Astrocyte (in vitro differentiated cells and primary cell): ENCODE measurements at regions not wholly inside any gene's neighbourhood (a gene's known extent, or its start where the extent isn't known, plus 50 kb on each side); places are given as distances from the start of the nearest gene placed in this dataset.
A peak's percentile ranks its signal among the peaks of the same experiment; 100 is the strongest.
"Not testable (repeated sequence)": the region's sequence is repeated elsewhere in the genome, so short reads cannot be mapped to it uniquely, and the experiment has no call there.

Source experiments
- DNase-seq: peaks from one replicate; pipeline ENCODE4 v3.0.0-alpha.2; 2010; ENCODE audit warnings: low read depth
- FAIRE-seq: peaks from 2 replicates; lab custom pipeline; 2011; peaks lifted over from hg19 to GRCh38; lab: Jason Lieb, UNC
- H2AFZ ChIP-seq: 2 replicates; pipeline ENCODE4 v1.6.0; 2012; ENCODE audit warnings: low read depth, low read length, inconsistent platforms
- H3K27ac ChIP-seq: 2 replicates; pipeline ENCODE4 v1.5.1; 2011; ENCODE audit warnings: low read depth, low read length, inconsistent platforms
- H3K27me3 ChIP-seq: 2 replicates; pipeline ENCODE4 v1.6.0; 2011; ENCODE audit warnings: low read length, inconsistent platforms; ENCODE audit not compliant: insufficient read depth
- H3K36me3 ChIP-seq: 2 replicates; pipeline ENCODE4 v1.5.1; 2011; ENCODE audit warnings: low read length, inconsistent platforms; ENCODE audit not compliant: insufficient read depth
- H3K4me1 ChIP-seq: 2 replicates; pipeline ENCODE4 v1.5.1; 2011; ENCODE audit warnings: low read length, inconsistent platforms; ENCODE audit not compliant: insufficient read depth
- H3K4me2 ChIP-seq: 2 replicates; pipeline ENCODE4 v1.6.0; 2012; ENCODE audit warnings: low read length, inconsistent platforms
- H3K4me3 ChIP-seq: 2 replicates; pipeline ENCODE4 v1.5.1; 2011; ENCODE audit warnings: low read depth, mild to moderate bottlenecking, low read length, inconsistent platforms; ENCODE audit not compliant: insufficient read depth
- H3K79me2 ChIP-seq: 2 replicates; pipeline ENCODE4 v1.6.0; 2012; ENCODE audit warnings: mild to moderate bottlenecking, low read length, inconsistent platforms; ENCODE audit not compliant: insufficient read depth
- H3K9ac ChIP-seq: 2 replicates; pipeline ENCODE4 v1.6.0; 2012; ENCODE audit warnings: mild to moderate bottlenecking, low read length, inconsistent platforms
- H3K9me3 ChIP-seq: 2 replicates; pipeline ENCODE4 v1.5.1; 2012; ENCODE audit warnings: low read depth, mild to moderate bottlenecking, low read length, inconsistent platforms; ENCODE audit not compliant: insufficient read depth
- H4K20me1 ChIP-seq: 2 replicates; pipeline ENCODE4 v1.6.0; 2012; ENCODE audit warnings: low read length, inconsistent platforms; ENCODE audit not compliant: insufficient read depth
- H3K27ac Mint-ChIP-seq: one replicate; pipeline ENCODE4 v1.8.0; 2021; ENCODE audit warnings: mild to moderate bottlenecking, mixed read lengths; ENCODE audit not compliant: unreplicated experiment
- H3K27me3 Mint-ChIP-seq: one replicate; pipeline ENCODE4 v1.8.0; 2021; ENCODE audit warnings: low read depth, mixed read lengths; ENCODE audit not compliant: unreplicated experiment
- H3K36me3 Mint-ChIP-seq: one replicate; pipeline ENCODE4 v1.8.0; 2021; ENCODE audit warnings: low read depth, mixed read lengths; ENCODE audit not compliant: unreplicated experiment
- H3K4me1 Mint-ChIP-seq: one replicate; pipeline ENCODE4 v1.8.0; 2021; ENCODE audit warnings: low read depth, mixed read lengths; ENCODE audit not compliant: unreplicated experiment
- H3K4me3 Mint-ChIP-seq: one replicate; pipeline ENCODE4 v1.8.0; 2021; ENCODE audit warnings: mild to moderate bottlenecking, moderate library complexity, mixed read lengths; ENCODE audit not compliant: unreplicated experiment
- H3K9me3 Mint-ChIP-seq: one replicate; pipeline ENCODE4 v1.8.0; 2021; ENCODE audit warnings: mild to moderate bottlenecking, mixed read lengths; ENCODE audit not compliant: unreplicated experiment
- EZH2 ChIP-seq: IDR thresholded peaks from 2 replicates; pipeline ENCODE4 v1.6.1; 2012; ENCODE audit warnings: mild to moderate bottlenecking, low read length, inconsistent platforms; ENCODE audit not compliant: insufficient read depth
- TF ChIP-seq, protein P1 (sequence below): IDR thresholded peaks from 2 replicates; pipeline ENCODE4 v1.5.1; 2011; ENCODE audit warnings: low read depth, mild to moderate bottlenecking, inconsistent platforms, low read length, moderate library complexity; ENCODE audit not compliant: insufficient read depth

DNA sequence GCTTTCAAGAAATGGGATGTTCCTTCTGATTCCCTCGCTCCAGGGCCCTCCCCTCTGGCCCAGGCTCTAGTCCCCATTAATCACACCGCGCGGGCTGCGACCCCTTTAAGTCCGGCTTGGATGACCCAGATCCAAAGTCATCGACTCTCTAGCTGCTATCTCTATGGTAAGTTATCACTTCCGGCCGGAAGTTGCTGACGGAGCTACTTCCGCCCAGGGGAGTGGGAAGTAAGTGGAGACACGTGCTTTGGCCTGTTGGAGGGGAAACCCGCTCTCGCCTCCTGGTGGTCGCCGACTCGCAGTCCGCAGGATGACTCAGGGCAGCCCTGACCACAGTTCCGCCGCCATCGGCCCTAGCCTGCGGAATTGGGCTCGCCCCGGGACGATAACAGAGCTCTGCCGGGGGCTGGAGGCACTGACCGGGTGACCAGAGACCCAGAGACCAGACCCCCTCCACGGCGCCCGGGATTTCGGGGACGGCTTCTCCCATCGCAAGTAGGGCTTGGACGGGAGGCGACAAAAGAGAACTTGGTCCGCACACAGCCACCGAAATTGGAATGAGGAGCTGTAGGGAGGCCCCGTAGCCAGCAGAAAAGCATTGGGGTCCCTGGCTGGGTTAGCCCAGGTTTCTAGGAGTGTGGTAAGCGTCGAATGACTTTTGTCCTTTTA, 52.2 kb upstream of the SEC14L1 start:
- peak overlapping the region; percentile 74 for H2AFZ ChIP-seq
- peak overlapping the region; percentile 95 for H3K4me2 ChIP-seq
- Mint-ChIP-seq H3K4me3 (peak overlapping the region; percentile 95), H3K9me3 (no peaks in the 10 kb centered on the region), H3K4me1 (peaks cover 8% of the 10 kb centered on the region), H3K36me3 (peaks cover 9% of the 10 kb centered on the region), H3K27me3 (peaks cover 4% of the 10 kb centered on the region), H3K27ac (peak overlapping the region; percentile 77)
- no peaks in the 10 kb centered on the region for H3K9me3 ChIP-seq
- H3K27me3 ChIP-seq = no peaks in the 10 kb centered on the region
- peaks cover 5% of the 10 kb centered on the region for H4K20me1 ChIP-seq
- TF ChIP-seq, protein P1, sequence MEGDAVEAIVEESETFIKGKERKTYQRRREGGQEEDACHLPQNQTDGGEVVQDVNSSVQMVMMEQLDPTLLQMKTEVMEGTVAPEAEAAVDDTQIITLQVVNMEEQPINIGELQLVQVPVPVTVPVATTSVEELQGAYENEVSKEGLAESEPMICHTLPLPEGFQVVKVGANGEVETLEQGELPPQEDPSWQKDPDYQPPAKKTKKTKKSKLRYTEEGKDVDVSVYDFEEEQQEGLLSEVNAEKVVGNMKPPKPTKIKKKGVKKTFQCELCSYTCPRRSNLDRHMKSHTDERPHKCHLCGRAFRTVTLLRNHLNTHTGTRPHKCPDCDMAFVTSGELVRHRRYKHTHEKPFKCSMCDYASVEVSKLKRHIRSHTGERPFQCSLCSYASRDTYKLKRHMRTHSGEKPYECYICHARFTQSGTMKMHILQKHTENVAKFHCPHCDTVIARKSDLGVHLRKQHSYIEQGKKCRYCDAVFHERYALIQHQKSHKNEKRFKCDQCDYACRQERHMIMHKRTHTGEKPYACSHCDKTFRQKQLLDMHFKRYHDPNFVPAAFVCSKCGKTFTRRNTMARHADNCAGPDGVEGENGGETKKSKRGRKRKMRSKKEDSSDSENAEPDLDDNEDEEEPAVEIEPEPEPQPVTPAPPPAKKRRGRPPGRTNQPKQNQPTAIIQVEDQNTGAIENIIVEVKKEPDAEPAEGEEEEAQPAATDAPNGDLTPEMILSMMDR = peak; percentile 60
- TF ChIP-seq EZH2 = no peak
- FAIRE-seq (no peak), DNase-seq (peak; percentile 96)
- peaks cover 13% of the 10 kb centered on the region for H3K36me3 ChIP-seq
- H3K27ac ChIP-seq = peak overlapping the region; percentile 92
- peak overlapping the region; percentile 79 for H3K4me3 ChIP-seq
- peaks cover 17% of the 10 kb centered on the region for H3K4me1 ChIP-seq
- H3K9ac ChIP-seq = peak overlapping the region; percentile 95
- peaks cover 37% of the 10 kb centered on the region for H3K79me2 ChIP-seq

DNA sequence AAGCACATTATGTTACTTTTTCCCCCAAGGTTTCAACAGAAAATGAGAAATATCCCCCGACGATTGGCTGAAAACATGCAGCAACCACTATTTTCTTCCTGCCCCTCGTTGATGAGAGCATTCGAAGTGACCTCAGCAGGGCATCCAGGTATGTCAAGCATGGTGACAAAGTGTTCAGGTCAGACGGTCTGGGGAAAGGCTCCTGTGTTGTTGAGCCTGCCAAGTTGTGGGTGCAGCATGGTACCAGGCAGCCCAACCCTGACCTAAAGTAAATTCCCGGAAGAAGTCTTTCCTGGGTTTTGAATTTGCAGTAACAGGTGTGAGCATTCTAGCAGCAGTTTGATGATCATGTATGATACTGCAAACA, 51.7 kb upstream of the SEC14L1 start:
- TF ChIP-seq EZH2 = no peak
- TF ChIP-seq, protein P1 = no peak
- peak overlapping the region; percentile 95 for H3K4me3 Mint-ChIP-seq
- peaks cover 4% of the 10 kb centered on the region for H3K27me3 Mint-ChIP-seq
- peaks cover 10% of the 10 kb centered on the region for H3K36me3 Mint-ChIP-seq
- Histone ChIP-seq H3K9me3 (no peaks in the 10 kb centered on the region), H4K20me1 (peaks cover 5% of the 10 kb centered on the region), H3K9ac (peak overlapping the region; percentile 95), H3K27me3 (no peaks in the 10 kb centered on the region), H2AFZ (peak overlapping the region; percentile 64), H3K4me1 (peaks cover 17% of the 10 kb centered on the region), H3K4me3 (peak overlapping the region; percentile 79), H3K4me2 (peak overlapping the region; percentile 95), H3K79me2 (peaks cover 37% of the 10 kb centered on the region), H3K36me3 (peaks cover 15% of the 10 kb centered on the region), H3K27ac (peak overlapping the region; percentile 92)
- H3K9me3 Mint-ChIP-seq = no peaks in the 10 kb centered on the region
- no peak for DNase-seq
- H3K27ac Mint-ChIP-seq = peak overlapping the region; percentile 77
- peaks cover 8% of the 10 kb centered on the region for H3K4me1 Mint-ChIP-seq
- no peak for FAIRE-seq

DNA sequence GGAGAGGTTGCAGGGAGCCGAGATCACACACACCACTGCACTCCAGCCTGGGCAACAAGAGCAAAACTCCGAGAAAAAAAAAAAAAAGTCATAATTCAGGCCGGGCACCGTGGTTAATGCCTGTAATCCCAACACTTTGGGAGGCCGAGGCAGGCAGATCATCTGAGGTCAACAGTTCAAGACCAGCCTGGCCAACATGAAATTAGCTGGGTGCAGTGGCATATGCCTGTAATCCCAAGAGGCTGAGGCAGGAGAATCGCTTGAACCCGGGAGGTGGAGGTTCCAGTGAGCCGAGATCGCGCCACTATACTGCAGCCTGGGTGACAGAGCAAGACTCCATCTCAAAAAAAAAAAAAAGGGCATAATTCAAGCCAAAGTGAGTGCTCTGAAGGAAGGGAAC, 50.8 kb upstream of the SEC14L1 start:
- H3K4me3 ChIP-seq, H3K27ac Mint-ChIP-seq, DNase-seq, H3K27ac ChIP-seq, H3K9me3 Mint-ChIP-seq, H2AFZ ChIP-seq, H3K27me3 ChIP-seq, H3K9me3 ChIP-seq, FAIRE-seq, H3K27me3 Mint-ChIP-seq, H4K20me1 ChIP-seq: not testable (repeated sequence)
- H3K4me2 ChIP-seq = peak overlapping the region; percentile 95
- H3K9ac ChIP-seq = peak overlapping the region; percentile 95
- peaks cover 37% of the 10 kb centered on the region for H3K79me2 ChIP-seq
- H3K36me3 ChIP-seq = peaks cover 17% of the 10 kb centered on the region
- Mint-ChIP-seq H3K4me1 (peaks cover 11% of the 10 kb centered on the region), H3K4me3 (peak overlapping the region; percentile 95), H3K36me3 (peaks cover 12% of the 10 kb centered on the region)
- peaks cover 17% of the 10 kb centered on the region for H3K4me1 ChIP-seq
